Effector memory CD4-positive, alpha-beta T cell (primary cell): ENCODE measurements at regions not wholly inside any gene's neighbourhood (a gene's known extent, or its start where the extent isn't known, plus 50 kb on each side); places are given as distances from the start of the nearest gene placed in this dataset.

Source experiments
- DNase-seq, 3 donors: peaks; one replicate each; pipeline ENCODE4 v3.0.0-alpha.2; 2020
- H3K27ac ChIP-seq: 2 replicates; pipeline ENCODE4 v1.7.0; 2013; ENCODE audit warnings: mild to moderate bottlenecking, low read length, moderate library complexity; ENCODE audit not compliant: insufficient read depth, poor library complexity, severe bottlenecking
- H3K27me3 ChIP-seq: replicated peaks from 2 replicates; pipeline ENCODE4 v1.7.0; 2013; ENCODE audit warnings: mild to moderate bottlenecking, low read length; ENCODE audit not compliant: insufficient read depth, control insufficient read depth, poor library complexity, severe bottlenecking
- H3K36me3 ChIP-seq: 2 replicates; pipeline ENCODE4 v1.7.0; 2013; ENCODE audit warnings: mild to moderate bottlenecking, low read length, moderate library complexity; ENCODE audit not compliant: control insufficient read depth, insufficient read depth
- H3K4me1 ChIP-seq: 2 replicates; pipeline ENCODE4 v1.7.0; 2013; ENCODE audit warnings: low read length, mild to moderate bottlenecking; ENCODE audit not compliant: control insufficient read depth, insufficient read depth, poor library complexity, severe bottlenecking
- H3K4me3 ChIP-seq: 2 replicates; pipeline ENCODE4 v1.7.0; 2013; ENCODE audit warnings: low read length, low read depth, mild to moderate bottlenecking; ENCODE audit not compliant: insufficient read depth, poor library complexity, severe bottlenecking
- H3K9me3 ChIP-seq: 2 replicates; pipeline ENCODE4 v1.7.0; 2013; ENCODE audit warnings: mild to moderate bottlenecking, low read length, moderate library complexity; ENCODE audit not compliant: control insufficient read depth

- no peaks in the 10 kb centered on the region for H3K9me3 ChIP-seq
- H3K27ac ChIP-seq: no peak overlapping the region
- no peaks in the 10 kb centered on the region for H3K36me3 ChIP-seq
- no peaks in the 10 kb centered on the region for H3K4me1 ChIP-seq
- no peak overlapping the region for H3K4me3 ChIP-seq
- no peak for DNase-seq
- no peaks in the 10 kb centered on the region for H3K27me3 ChIP-seq
Measured at GRCh38 chr6:4581468-4582385, 194.5 kb upstream of the CDYL start.

- no peak for DNase-seq
- no peak overlapping the region for H3K4me3 ChIP-seq
- no peaks in the 10 kb centered on the region for H3K9me3 ChIP-seq
- no peak overlapping the region for H3K27ac ChIP-seq
- H3K27me3 ChIP-seq: no peaks in the 10 kb centered on the region
- H3K36me3 ChIP-seq: no peaks in the 10 kb centered on the region
- no peaks in the 10 kb centered on the region for H3K4me1 ChIP-seq
Measured at GRCh38 chr6:4580361-4580760, 195.8 kb upstream of the CDYL start.

GRCh38 chr6:4577406-4577805 lies 198.8 kb upstream of the CDYL start:
- DNase-seq: no peak
- Histone ChIP-seq H3K4me1 (no peaks in the 10 kb centered on the region), H3K27ac (no peak overlapping the region), H3K4me3 (no peak overlapping the region), H3K9me3 (no peaks in the 10 kb centered on the region), H3K27me3 (no peaks in the 10 kb centered on the region), H3K36me3 (no peaks in the 10 kb centered on the region)

DNA sequence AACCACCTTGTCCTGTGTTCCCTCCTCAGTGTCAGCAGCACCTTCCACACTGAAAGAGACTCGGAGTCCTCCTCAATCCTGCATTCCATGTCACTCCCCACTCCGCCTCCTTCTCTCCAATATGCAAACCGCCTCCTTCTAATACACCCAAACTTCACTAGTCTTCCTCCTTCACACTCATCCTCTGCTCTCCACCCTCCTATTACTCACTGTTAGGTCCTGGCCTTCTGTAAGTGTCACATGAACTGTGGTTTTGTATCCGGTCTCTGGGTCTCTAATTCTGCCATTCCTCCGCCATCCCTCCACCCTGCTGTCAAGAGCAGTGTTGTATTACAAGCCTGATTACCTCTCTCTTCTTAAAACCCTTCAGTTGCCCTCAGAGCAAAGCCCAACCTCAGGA lies 200.5 kb upstream of the CDYL start:
- Histone ChIP-seq H3K4me3 (no peak overlapping the region), H3K27ac (no peak overlapping the region), H3K36me3 (no peaks in the 10 kb centered on the region), H3K4me1 (no peaks in the 10 kb centered on the region), H3K27me3 (no peaks in the 10 kb centered on the region), H3K9me3 (no peaks in the 10 kb centered on the region)
- no peak for DNase-seq

DNA sequence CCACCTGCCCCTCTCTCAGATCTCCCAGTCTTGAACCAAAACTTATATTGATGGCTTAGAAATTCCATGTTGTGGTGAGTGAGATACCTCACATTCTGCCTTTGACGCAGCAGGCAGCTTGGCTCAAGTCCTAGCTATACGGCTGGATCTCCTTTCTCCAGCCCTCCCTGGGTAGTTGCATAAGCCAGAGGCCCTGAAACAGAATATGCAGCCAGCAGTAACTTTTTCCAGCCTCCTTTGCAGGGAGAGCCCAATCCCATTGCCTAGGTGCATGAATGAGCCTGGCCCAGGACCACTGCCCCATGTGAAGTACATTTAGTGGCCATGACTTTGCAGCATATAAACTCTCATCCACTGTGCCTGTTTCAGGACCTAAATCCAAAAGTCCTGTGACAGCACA lies 202.2 kb upstream of the CDYL start:
- Histone ChIP-seq H3K27ac (no peak overlapping the region), H3K27me3 (no peaks in the 10 kb centered on the region), H3K36me3 (no peaks in the 10 kb centered on the region), H3K4me3 (no peak overlapping the region), H3K4me1 (no peaks in the 10 kb centered on the region), H3K9me3 (no peaks in the 10 kb centered on the region)
- DNase-seq: no peak

- H3K36me3 ChIP-seq: no peaks in the 10 kb centered on the region
- no peaks in the 10 kb centered on the region for H3K27me3 ChIP-seq
- no peak for DNase-seq
- no peaks in the 10 kb centered on the region for H3K4me1 ChIP-seq
- H3K4me3 ChIP-seq: no peak overlapping the region
- H3K9me3 ChIP-seq: no peaks in the 10 kb centered on the region
- H3K27ac ChIP-seq: no peak overlapping the region
Measured at GRCh38 chr6:4571011-4571410, 205.2 kb upstream of the CDYL start.

DNA sequence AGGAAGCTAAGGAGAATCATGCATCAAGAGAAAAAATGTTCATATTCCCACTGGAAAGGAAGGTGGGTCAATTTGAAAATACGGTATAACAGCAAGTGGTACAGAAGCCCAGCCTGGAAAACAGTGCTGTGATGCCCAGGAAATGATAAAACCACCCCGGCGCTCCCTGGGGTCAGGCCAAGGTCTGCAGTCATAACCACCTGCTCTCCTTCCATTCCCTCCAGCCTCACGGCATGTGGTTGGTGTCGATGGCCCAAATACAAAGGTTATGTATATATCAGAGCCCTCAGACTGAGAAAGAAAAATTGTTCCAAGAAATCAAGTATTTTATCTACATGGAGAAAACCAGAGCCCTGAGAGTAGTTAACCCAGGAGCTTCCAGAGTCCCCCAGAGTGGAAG lies 208.1 kb upstream of the CDYL start:
- no peak for DNase-seq
- Histone ChIP-seq H3K4me1 (no peaks in the 10 kb centered on the region), H3K9me3 (no peaks in the 10 kb centered on the region), H3K27ac (no peak overlapping the region), H3K36me3 (no peaks in the 10 kb centered on the region), H3K4me3 (no peak overlapping the region), H3K27me3 (no peaks in the 10 kb centered on the region)

- Histone ChIP-seq H3K4me1 (no peaks in the 10 kb centered on the region), H3K4me3 (no peak overlapping the region), H3K27ac (no peak overlapping the region), H3K9me3 (no peaks in the 10 kb centered on the region), H3K36me3 (no peaks in the 10 kb centered on the region), H3K27me3 (no peaks in the 10 kb centered on the region)
- DNase-seq: no peak
Measured at GRCh38 chr6:4567141-4567540, 209.1 kb upstream of the CDYL start.

GRCh38 chr6:4565301-4566250 lies 210.6 kb upstream of the CDYL start:
- no peaks in the 10 kb centered on the region for H3K4me1 ChIP-seq
- no peak overlapping the region for H3K4me3 ChIP-seq
- no peak overlapping the region for H3K27ac ChIP-seq
- no peak for DNase-seq
- H3K27me3 ChIP-seq: no peaks in the 10 kb centered on the region
- no peaks in the 10 kb centered on the region for H3K36me3 ChIP-seq
- no peaks in the 10 kb centered on the region for H3K9me3 ChIP-seq

DNA sequence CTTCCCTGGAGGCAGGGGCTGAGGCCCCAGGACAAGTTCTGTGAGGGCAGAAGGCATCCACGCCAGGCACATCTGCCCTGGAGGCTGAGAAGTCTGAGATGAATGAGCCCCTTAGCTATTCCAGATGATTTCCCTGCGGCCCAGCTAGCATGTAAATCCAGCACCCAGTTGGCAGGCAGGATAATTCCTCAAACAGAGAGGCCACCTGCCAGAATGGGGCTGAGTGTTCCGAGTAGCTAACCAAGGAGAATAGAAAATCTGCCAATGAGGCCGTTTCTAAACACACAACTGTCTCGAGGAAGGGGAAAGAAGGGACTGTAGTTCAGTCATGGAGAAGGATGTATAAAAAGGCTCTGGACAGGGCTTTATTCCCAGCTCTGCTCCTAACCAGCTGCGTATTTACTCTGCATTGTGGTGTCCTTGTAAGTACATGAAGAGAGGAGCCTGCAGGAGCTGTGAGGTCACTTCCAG lies 211.4 kb upstream of the CDYL start:
- Histone ChIP-seq H3K36me3 (no peaks in the 10 kb centered on the region), H3K4me1 (no peaks in the 10 kb centered on the region), H3K4me3 (no peak overlapping the region), H3K9me3 (no peaks in the 10 kb centered on the region), H3K27ac (no peak overlapping the region), H3K27me3 (no peaks in the 10 kb centered on the region)
- no peak for DNase-seq
